K562 (cell line): ENCODE measurements at regions not wholly inside any gene's neighbourhood (a gene's known extent, or its start where the extent isn't known, plus 50 kb on each side); places are given as distances from the start of the nearest gene placed in this dataset.

Experiments
- ATAC-seq: fragments of 200-7000 bp; cut with Tn5 transposase; 3 replicates; pipeline ENCODE4 v1.9.1; 2020; ENCODE audit warnings: moderate library complexity
- BruUV-seq: library from RNA; stranded (reverse); fragments of 400-500 nt; replicated peaks from 2 replicates; lab custom pipeline; 2021; lab: Mats Ljungman, UMichigan
- CTCF ChIA-PET: fragments of 300-600 bp; formaldehyde crosslinking; extraction: SDS; loops from one replicate; lab custom pipeline; 2021; ENCODE audit warnings: low intra/inter-chr PET ratio; lab: Yijun Ruan, JAX
- POLR2A ChIA-PET: fragments of 300-600, 350-650 bp; sonication (Branson Sonifier 250); formaldehyde crosslinking; extraction: SDS; loops from one replicate; lab custom pipeline; 2021; ENCODE audit warnings: antibody characterized with exemption, inconsistent platforms; lab: Yijun Ruan, JAX
- DNase-seq, 4 experiments: peaks; one replicate each; pipeline versions ENCODE4 v3.0.0 to v3.0.0-alpha.2; 2011 to 2018; ENCODE audit warnings: low spot score in 3 of 4, mixed read lengths in 3 of 4; ENCODE audit errors: extremely low read depth in 1 of 4
- FAIRE-seq: peaks from 2 replicates; lab custom pipeline; 2011; peaks lifted over from hg19 to GRCh38; lab: Jason Lieb, UNC
- H2AFZ ChIP-seq: 2 replicates; pipeline ENCODE4 v1.6.0; 2011; ENCODE audit warnings: low read depth, low read length, control low read depth, inconsistent platforms
- H3K27ac ChIP-seq: fragments of 200-600 bp; 3 replicates; pipeline ENCODE4 v1.8.0; 2011; ENCODE audit warnings: low read depth, mild to moderate bottlenecking, control low read depth, inconsistent platforms, low read length, moderate library complexity, mixed read lengths; ENCODE audit errors: extremely low read depth
- H3K27me3 ChIP-seq, 2 experiments: fragments of 300-600 bp in 1 of 2; 2 replicates in 1 of 2; 3 replicates in 1 of 2; pipeline versions ENCODE4 v1.6.0 to v1.8.0; 2011; ENCODE audit warnings: inconsistent platforms in 2 of 2, low read length in 2 of 2, mild to moderate bottlenecking in 1 of 2, mixed read lengths in 1 of 2, moderate library complexity in 1 of 2; ENCODE audit not compliant: control insufficient read depth in 2 of 2, insufficient read depth in 2 of 2
- H3K36me3 ChIP-seq: fragments of 300-600 bp; 3 replicates; pipeline ENCODE4 v1.8.0; 2011; ENCODE audit warnings: mild to moderate bottlenecking, low read length, inconsistent platforms; ENCODE audit not compliant: control insufficient read depth, insufficient read depth
- H3K4me1 ChIP-seq, 2 experiments: fragments of 200-600 bp in 1 of 2; replicated peaks in 1 of 2; 2 replicates in 1 of 2; 3 replicates in 1 of 2; pipeline versions ENCODE4 v1.5.1 to v1.8.0; 2011; ENCODE audit warnings: inconsistent platforms in 2 of 2, low read length in 2 of 2, mild to moderate bottlenecking in 1 of 2, mixed read lengths in 1 of 2, moderate library complexity in 1 of 2; ENCODE audit not compliant: control insufficient read depth in 2 of 2, insufficient read depth in 2 of 2
- H3K4me2 ChIP-seq: 2 replicates; pipeline ENCODE4 v1.6.1; 2011; ENCODE audit warnings: low read length, control low read depth, inconsistent platforms, mixed read lengths; ENCODE audit not compliant: insufficient read depth
- H3K4me3 ChIP-seq: fragments of 200-600 bp; sonication (generic), shearing (Covaris generic); 2 replicates; pipeline ENCODE4 v1.5.1; 2016; ENCODE audit warnings: control low read depth, inconsistent platforms
- H3K79me2 ChIP-seq: fragments of 200-600 bp; 3 replicates; pipeline ENCODE4 v1.8.0; 2011; ENCODE audit warnings: low read length, inconsistent platforms; ENCODE audit not compliant: control insufficient read depth, insufficient read depth
- H3K9ac ChIP-seq, 2 experiments: 2 replicates each; pipeline versions ENCODE4 v1.6.0 to v1.6.1; 2011; ENCODE audit warnings: low read depth in 2 of 2, low read length in 2 of 2, control low read depth in 1 of 2, inconsistent platforms in 1 of 2, mild to moderate bottlenecking in 1 of 2, mixed read lengths in 1 of 2; ENCODE audit not compliant: insufficient read depth in 1 of 2
- H3K9me1 ChIP-seq: one replicate; pipeline ENCODE4 v1.6.0; 2011; ENCODE audit warnings: inconsistent platforms, mild to moderate bottlenecking, low read length, moderate library complexity; ENCODE audit not compliant: control insufficient read depth, insufficient read depth
- H3K9me3 ChIP-seq: replicated peaks from 2 replicates; pipeline ENCODE4 v1.5.1; 2011; ENCODE audit warnings: low read depth, low read length, inconsistent platforms; ENCODE audit not compliant: control insufficient read depth, insufficient read depth
- H4K20me1 ChIP-seq: replicated peaks from 2 replicates; pipeline ENCODE4 v1.6.1; 2011; ENCODE audit warnings: low read length, inconsistent platforms, mixed read lengths; ENCODE audit not compliant: control insufficient read depth, insufficient read depth
- CUX1 ChIP-seq: fragments of 200-800 bp; sonication (Bioruptor generic); IDR thresholded peaks from 2 replicates; pipeline ENCODE4 v1.6.1; 2016; ENCODE audit warnings: missing genetic modification characterization, missing compliant biosample characterization
- EHMT2 ChIP-seq: fragments of 450-650 bp; IDR thresholded peaks from 2 replicates; pipeline ENCODE4 v1.6.1; 2018; ENCODE audit warnings: antibody characterized with exemption
- KHSRP ChIP-seq: fragments of 450-650 bp; IDR thresholded peaks from 2 replicates; pipeline ENCODE4 v1.6.1; 2017
- SRSF3 ChIP-seq: fragments of 200-400 bp; formaldehyde crosslinking; IDR thresholded peaks from 2 replicates; pipeline ENCODE4 v1.6.1; 2016; ENCODE audit warnings: mild to moderate bottlenecking, low read length, moderate library complexity; ENCODE audit not compliant: insufficient read depth
- TRIM28 ChIP-seq: fragments of 450-650 bp; IDR thresholded peaks from 2 replicates; pipeline ENCODE4 v1.6.1; 2017
- WGBS: fragments of 100-300 bp; shearing (Covaris generic); methylation state at CpG from one replicate; pipeline ENCODE4 v1.1.6; 2016; ENCODE audit warnings: low coverage, mixed read lengths; ENCODE audit not compliant: insufficient coverage; ENCODE audit errors: missing lambda C conversion rate; 5-methylcytosine and 5-hydroxymethylcytosine counted together
- in situ Hi-C: fragments of 300-500 bp; cut with MboI; formaldehyde crosslinking; loops from 4 replicates; pipeline ENCODE4 v1.15.0; 2018; ENCODE audit warnings: inconsistent platforms, mixed read lengths
- intact Hi-C: fragments of 100-400 bp; cut with micrococcal nuclease; formaldehyde crosslinking; loops from 2 replicates; pipeline ENCODE4 v1.14.2; 2022
- TF ChIP-seq, protein P1 (sequence below), 2 experiments: fragments of 450-650 bp; formaldehyde crosslinking in 1 of 2; IDR thresholded peaks; 2 replicates each; pipeline versions ENCODE4 v1.4.0 to v1.6.1; 2014 to 2020; ENCODE audit warnings: mild to moderate bottlenecking in 2 of 2, borderline replicate concordance in 1 of 2, low read depth in 1 of 2

- H4K20me1 ChIP-seq, result no peaks in the 10 kb centered on the region
- no peak overlapping the region for H3K27ac ChIP-seq
- no peaks in the 10 kb centered on the region for H3K79me2 ChIP-seq
- FAIRE-seq (peak; percentile 89), DNase-seq (peak; percentile 64 to 84 (median 68)), ATAC-seq (peak; percentile 76)
- 15% methylated on average over 7 of the region's 7 CpGs for WGBS
- no peak overlapping the region for H3K4me3 ChIP-seq
- peak overlapping the region; percentile 49 for H2AFZ ChIP-seq
- no peak overlapping the region for H3K4me2 ChIP-seq
- BruUV-seq, result no TSS peak
- H3K9ac ChIP-seq, result no peak overlapping the region
- H3K36me3 ChIP-seq, result no peaks in the 10 kb centered on the region
- H3K27me3 ChIP-seq, result 0 out of 5 replicates have a peak, but pooled peaks cover 0 to 2% of the 10 kb centered on the region in 2 experiments
- peaks cover 0 to 4% of the 10 kb centered on the region in 2 experiments; a peak in 1 of 5 replicates for H3K4me1 ChIP-seq
- no peaks in the 10 kb centered on the region for H3K9me1 ChIP-seq
- ChIA-PET POLR2A (no interaction called here), CTCF (interaction anchor here (0.6 to 3.3 kb wide), 3 partner anchors 99 to 417 kb away, joined by 3 to 31 read pairs (median 4); no protein-coding TSS in a partner anchor)
- in situ Hi-C loops (loop anchor here (10.0 kb wide), 1 partner anchor 130 kb away; no protein-coding TSS in a partner anchor), intact Hi-C loops (loop anchor here (1.0 to 10.0 kb wide), 7 partner anchors 42 to 720 kb away; partner anchors contain the start of gene YEATS4)
- H3K9me3 ChIP-seq, result no peaks in the 10 kb centered on the region
- TF ChIP-seq, protein P1, sequence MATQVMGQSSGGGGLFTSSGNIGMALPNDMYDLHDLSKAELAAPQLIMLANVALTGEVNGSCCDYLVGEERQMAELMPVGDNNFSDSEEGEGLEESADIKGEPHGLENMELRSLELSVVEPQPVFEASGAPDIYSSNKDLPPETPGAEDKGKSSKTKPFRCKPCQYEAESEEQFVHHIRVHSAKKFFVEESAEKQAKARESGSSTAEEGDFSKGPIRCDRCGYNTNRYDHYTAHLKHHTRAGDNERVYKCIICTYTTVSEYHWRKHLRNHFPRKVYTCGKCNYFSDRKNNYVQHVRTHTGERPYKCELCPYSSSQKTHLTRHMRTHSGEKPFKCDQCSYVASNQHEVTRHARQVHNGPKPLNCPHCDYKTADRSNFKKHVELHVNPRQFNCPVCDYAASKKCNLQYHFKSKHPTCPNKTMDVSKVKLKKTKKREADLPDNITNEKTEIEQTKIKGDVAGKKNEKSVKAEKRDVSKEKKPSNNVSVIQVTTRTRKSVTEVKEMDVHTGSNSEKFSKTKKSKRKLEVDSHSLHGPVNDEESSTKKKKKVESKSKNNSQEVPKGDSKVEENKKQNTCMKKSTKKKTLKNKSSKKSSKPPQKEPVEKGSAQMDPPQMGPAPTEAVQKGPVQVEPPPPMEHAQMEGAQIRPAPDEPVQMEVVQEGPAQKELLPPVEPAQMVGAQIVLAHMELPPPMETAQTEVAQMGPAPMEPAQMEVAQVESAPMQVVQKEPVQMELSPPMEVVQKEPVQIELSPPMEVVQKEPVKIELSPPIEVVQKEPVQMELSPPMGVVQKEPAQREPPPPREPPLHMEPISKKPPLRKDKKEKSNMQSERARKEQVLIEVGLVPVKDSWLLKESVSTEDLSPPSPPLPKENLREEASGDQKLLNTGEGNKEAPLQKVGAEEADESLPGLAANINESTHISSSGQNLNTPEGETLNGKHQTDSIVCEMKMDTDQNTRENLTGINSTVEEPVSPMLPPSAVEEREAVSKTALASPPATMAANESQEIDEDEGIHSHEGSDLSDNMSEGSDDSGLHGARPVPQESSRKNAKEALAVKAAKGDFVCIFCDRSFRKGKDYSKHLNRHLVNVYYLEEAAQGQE (IDR thresholded peaks at IDR 0.05; ENCODE audit: borderline replicate concordance), result peak; percentile 75
- TF ChIP-seq, protein P1 (CRISPR knock-in tag; IDR thresholded peaks at IDR 0.05; ENCODE audit: low read depth), result no peak
- TF ChIP-seq EHMT2 (no peak; the same call in 1 of the 2 replicates), KHSRP (no peak), SRSF3 (no peak), CUX1 (0 out of 2 replicates have a peak, but pooled peaks have one; percentile 43), TRIM28 (no peak)
Measured at GRCh38 chr12:69154585-69155363, 84.6 kb upstream of the CPSF6 start.
